Neutrophil (primary cell): ENCODE measurements at regions not wholly inside any gene's neighbourhood (a gene's known extent, or its start where the extent isn't known, plus 50 kb on each side); places are given as distances from the start of the nearest gene placed in this dataset.

Experiments
- H3K27ac ChIP-seq: fragments of 200-600 bp; sonication (generic); 2 replicates; pipeline ENCODE4 v1.5.1; 2016; ENCODE audit warnings: mild to moderate bottlenecking, moderate library complexity
- H3K27me3 ChIP-seq: fragments of 200-600 bp; sonication (generic); 2 replicates; pipeline ENCODE4 v1.6.0; 2016; ENCODE audit warnings: mild to moderate bottlenecking
- H3K36me3 ChIP-seq: fragments of 200-600 bp; sonication (generic); 2 replicates; pipeline ENCODE4 v1.5.1; 2017
- H3K4me1 ChIP-seq, 2 experiments: fragments of 200-600 bp in 1 of 2; sonication (generic) in 1 of 2; 1 replicate in 1 of 2; 2 replicates in 1 of 2; pipeline versions ENCODE4 v1.5.1 to v1.6.1; 2013 to 2016; ENCODE audit warnings: low read depth in 1 of 2, low read length in 1 of 2, mild to moderate bottlenecking in 1 of 2, moderate library complexity in 1 of 2; ENCODE audit not compliant: control insufficient read depth in 1 of 2, insufficient read depth in 1 of 2
- H3K4me3 ChIP-seq, 2 experiments: fragments of 200-600 bp in 1 of 2; sonication (generic) in 1 of 2; 1 replicate in 1 of 2; 2 replicates in 1 of 2; pipeline ENCODE4 v1.5.1; 2013 to 2016; ENCODE audit warnings: low read depth in 1 of 2, low read length in 1 of 2, mild to moderate bottlenecking in 1 of 2, moderate library complexity in 1 of 2
- H3K9me3 ChIP-seq: fragments of 200-600 bp; sonication (generic); 2 replicates; pipeline ENCODE4 v1.5.1; 2016
- CTCF ChIP-seq: fragments of 200-600 bp; sonication (generic); IDR thresholded peaks from 2 replicates; pipeline ENCODE4 v1.5.1; 2016; ENCODE audit warnings: antibody characterized with exemption

- no peak overlapping the region for H3K4me3 ChIP-seq
- no peaks in the 10 kb centered on the region for H3K36me3 ChIP-seq
- no peaks in the 10 kb centered on the region for H3K4me1 ChIP-seq
- no peaks in the 10 kb centered on the region for H3K27me3 ChIP-seq
- TF ChIP-seq CTCF, result no peak
- H3K27ac ChIP-seq, result no peak overlapping the region
- no peaks in the 10 kb centered on the region for H3K9me3 ChIP-seq
Observed at GRCh38 chr3:117234331-117234730, 524.8 kb downstream of the TUSC7 start.

- Histone ChIP-seq H3K9me3 (no peaks in the 10 kb centered on the region), H3K4me3 (no peak overlapping the region), H3K4me1 (no peaks in the 10 kb centered on the region), H3K27me3 (no peaks in the 10 kb centered on the region), H3K27ac (no peak overlapping the region), H3K36me3 (no peaks in the 10 kb centered on the region)
- TF ChIP-seq CTCF, result no peak
Observed at GRCh38 chr3:117235304-117235703, 525.7 kb downstream of the TUSC7 start.

- TF ChIP-seq CTCF, result no peak
- Histone ChIP-seq H3K36me3 (no peaks in the 10 kb centered on the region), H3K4me1 (no peaks in the 10 kb centered on the region), H3K9me3 (no peaks in the 10 kb centered on the region), H3K27me3 (no peaks in the 10 kb centered on the region), H3K27ac (no peak overlapping the region), H3K4me3 (no peak overlapping the region)
Observed at GRCh38 chr3:117238806-117239205, 529.2 kb downstream of the TUSC7 start.

- H3K4me3 ChIP-seq, result no peak overlapping the region
- H3K9me3 ChIP-seq, result no peaks in the 10 kb centered on the region
- no peaks in the 10 kb centered on the region for H3K36me3 ChIP-seq
- no peak for TF ChIP-seq CTCF
- H3K27ac ChIP-seq, result no peak overlapping the region
- no peaks in the 10 kb centered on the region for H3K27me3 ChIP-seq
- H3K4me1 ChIP-seq, result peaks cover 5 to 9% of the 10 kb centered on the region in 2 experiments
Observed at GRCh38 chr3:117243657-117244056, 534.1 kb downstream of the TUSC7 start.

GRCh38 chr3:117246771-117247555, 537.4 kb downstream of the TUSC7 start:
- H3K27ac ChIP-seq, result no peak overlapping the region
- no peaks in the 10 kb centered on the region for H3K27me3 ChIP-seq
- peaks cover 5 to 9% of the 10 kb centered on the region in 2 experiments for H3K4me1 ChIP-seq
- H3K36me3 ChIP-seq, result no peaks in the 10 kb centered on the region
- TF ChIP-seq CTCF, result no peak
- H3K4me3 ChIP-seq, result no peak overlapping the region
- no peaks in the 10 kb centered on the region for H3K9me3 ChIP-seq
